Renal cortical epithelial cell (primary cell): ENCODE measurements at regions not wholly inside any gene's neighbourhood (a gene's known extent, or its start where the extent isn't known, plus 50 kb on each side); places are given as distances from the start of the nearest gene placed in this dataset.

Source experiments
- DNase-seq: peaks from one replicate; pipeline ENCODE4 v3.0.0-alpha.2; 2011; ENCODE audit warnings: low read depth

DNA sequence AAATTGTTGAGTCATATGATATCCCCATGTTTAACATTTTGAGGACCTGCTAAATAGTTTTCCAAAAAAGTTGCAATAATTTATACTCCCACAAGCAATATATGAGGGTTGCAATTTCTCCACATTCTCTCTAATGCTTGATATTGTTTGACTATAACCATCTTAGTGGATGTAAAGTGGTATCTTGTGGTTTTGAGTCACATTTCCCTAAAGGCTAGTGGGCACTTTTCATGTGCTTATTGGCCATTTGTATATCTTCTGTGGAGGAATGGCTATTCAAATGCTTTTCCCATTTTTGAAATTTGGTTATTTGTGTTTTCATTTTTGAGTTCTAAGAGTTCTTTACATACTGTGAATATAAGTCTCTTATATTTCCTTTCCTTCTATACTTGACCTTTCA lies 82.7 kb downstream of the SCG2 start:
- DNase-seq, result no peak

DNA sequence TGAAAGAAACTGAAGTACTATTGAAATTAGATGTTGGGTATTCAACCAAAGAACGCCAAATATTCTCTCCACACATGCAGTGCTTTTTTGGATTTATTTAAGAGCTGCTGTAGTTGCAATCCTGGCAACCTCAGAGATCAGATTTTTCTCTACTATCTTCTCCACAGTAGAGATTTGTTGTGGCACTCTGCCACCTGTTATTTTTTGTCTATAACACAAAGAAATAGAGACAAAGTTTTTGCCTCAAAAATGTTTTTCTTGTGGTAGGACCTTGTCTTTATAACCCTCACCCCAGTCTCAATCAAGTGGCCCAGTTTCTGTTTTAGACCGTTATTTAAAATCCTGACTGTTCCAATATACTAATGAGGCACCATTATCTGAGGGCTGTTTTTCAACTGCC lies 79.4 kb downstream of the SCG2 start:
- no peak for DNase-seq

DNA sequence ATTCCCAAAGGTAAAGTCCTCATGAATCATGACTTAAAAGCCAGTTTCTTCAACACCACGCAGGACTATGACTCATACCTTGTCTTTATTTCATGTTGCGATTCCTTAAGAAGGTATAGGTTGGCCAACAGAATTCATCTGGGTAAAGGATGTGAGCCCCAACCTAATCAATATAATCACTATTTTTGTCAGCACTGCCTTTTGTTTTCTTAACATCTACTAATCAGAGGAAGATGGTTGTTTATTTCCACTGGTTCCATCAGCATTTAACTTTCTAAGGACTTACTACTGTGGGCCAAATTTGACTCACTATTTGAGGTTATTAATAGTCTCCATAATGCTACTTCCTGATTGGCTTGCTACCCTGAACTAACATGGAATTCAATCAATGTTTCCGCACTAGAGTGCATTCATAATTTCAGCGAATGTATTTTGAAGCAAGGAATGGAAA lies 78.6 kb downstream of the SCG2 start:
- DNase-seq, result peak; percentile 69

DNA sequence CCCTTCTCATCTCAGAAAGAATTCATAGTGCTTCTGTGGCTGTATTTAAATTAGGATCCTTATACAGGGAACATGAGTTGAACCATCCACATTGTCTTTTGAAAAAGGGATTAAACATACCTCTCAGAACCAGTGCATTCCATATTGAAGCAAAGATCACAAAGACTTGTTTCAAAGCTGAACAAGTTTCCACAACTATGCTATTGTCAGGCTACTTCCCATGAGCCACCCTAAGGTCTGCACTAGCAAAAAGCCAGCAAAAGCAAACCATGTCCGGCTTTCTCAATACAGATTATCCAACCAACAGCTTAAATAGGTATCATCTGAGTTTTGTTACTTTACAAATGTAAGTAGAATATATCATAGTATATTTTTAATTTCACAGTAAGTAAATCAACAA lies 78.1 kb downstream of the SCG2 start:
- no peak for DNase-seq

DNA sequence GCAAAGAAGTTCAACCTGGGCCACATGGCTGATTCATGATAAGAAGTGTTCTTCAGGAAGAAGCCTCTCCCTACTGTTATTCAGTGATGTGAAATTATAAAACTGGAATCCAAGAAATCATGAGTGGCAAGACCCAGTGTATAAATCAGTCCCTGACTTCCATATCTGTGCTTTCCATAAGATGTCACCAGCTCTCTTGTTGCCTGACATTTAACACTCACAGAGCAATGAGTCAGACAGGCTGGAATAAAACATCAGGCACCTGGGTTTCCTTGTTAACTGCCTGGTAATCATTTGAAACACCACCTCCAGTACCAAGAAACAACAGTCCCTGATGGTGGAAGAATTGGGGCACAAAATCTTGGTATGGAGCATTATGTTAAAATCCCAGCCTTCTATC lies 76.1 kb downstream of the SCG2 start:
- peak; percentile 82 for DNase-seq

DNA sequence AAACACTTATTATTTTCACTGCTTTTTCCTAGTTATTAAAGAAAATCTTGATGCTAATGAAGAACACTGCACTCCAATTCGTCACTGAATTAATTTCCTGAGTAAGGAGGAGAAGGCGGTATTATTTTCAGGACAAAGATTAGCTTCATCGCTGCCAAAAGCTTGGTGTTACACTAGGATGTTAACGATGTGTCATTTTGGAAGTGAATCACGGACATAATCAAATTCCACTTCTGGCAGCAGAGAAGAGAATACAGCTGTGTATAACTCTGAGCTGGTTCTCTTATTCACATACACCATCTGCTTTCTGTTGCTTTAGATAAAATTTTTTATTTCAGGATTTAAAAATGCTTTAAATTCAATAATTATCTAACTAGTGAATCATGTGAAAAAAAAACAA lies 74.1 kb downstream of the SCG2 start:
- no peak for DNase-seq

DNA sequence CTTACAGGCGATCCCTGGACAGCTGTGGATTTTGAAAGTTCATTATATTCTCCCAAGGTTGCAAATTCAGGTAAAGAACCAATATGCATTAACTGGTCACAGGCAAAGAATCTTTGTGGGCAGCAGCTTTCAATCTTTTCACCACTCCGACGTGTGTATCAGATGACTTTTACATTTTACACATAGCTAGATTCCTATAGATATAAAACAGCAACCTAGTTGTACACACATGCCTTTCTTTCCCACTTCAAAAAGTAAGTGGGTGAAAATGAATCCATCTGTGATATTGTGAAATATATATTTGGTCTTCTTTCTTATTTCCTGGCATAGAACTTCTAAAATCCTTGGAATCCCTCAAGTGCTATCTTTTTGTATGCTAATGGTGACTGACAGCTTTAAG lies 72.5 kb downstream of the SCG2 start:
- no peak for DNase-seq

DNA sequence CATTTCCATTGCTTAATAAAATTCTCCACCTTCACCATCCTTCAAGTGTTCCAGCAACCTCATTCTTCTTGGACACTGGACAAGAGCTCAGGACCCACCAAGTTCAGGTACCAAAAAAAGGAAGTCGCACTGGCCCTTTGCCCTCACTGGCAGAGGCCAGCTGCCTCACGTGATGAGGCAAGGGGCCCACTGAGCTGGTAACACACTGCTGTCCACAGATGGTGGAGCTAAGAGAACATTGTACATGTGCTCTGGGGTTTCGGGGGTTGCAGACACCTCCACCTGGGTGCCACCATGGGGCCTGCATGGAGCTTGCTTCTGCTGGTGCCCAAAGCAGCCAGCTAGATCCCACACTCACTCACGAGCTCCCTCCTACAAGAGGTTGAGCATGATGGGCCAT lies 71.3 kb downstream of the SCG2 start:
- no peak for DNase-seq

DNA sequence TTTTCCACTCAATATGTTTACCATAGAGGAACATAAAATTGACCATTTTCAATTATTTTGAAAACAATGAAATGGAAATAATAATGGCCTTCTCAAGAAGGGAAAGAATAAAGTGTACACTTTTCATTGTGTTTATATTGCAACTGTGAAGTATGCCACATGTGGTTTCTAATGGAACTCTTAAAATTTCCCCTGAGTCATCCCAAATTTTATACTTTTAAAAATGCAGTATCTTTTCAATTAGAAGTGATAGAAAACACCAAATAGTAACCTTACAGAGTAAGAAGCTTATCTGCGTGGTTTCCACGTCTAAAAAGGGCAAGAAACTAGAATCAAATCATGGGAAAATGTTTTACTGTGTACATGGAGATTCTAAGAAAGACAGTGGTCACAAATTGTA lies 70.0 kb downstream of the SCG2 start:
- no peak for DNase-seq

DNA sequence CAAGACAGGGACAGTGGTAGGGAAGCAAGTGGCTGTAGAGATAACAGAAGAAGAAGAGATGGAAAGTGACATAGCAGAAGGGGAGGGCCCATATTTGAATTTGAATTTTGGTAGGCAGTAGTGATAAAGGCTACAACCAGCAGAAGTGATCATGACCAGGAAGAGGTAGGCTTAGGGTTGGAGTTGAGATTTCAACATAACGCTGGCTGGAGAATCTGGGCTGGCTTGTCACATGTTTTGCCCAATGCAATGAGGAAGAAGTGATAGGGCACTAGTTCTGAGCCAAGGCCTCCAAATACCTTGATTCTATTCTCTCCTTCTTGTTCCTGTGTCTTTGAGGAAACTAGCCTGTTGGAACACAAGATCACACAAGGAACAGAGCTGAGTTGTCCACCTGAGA lies 69.4 kb downstream of the SCG2 start:
- no peak for DNase-seq

DNA sequence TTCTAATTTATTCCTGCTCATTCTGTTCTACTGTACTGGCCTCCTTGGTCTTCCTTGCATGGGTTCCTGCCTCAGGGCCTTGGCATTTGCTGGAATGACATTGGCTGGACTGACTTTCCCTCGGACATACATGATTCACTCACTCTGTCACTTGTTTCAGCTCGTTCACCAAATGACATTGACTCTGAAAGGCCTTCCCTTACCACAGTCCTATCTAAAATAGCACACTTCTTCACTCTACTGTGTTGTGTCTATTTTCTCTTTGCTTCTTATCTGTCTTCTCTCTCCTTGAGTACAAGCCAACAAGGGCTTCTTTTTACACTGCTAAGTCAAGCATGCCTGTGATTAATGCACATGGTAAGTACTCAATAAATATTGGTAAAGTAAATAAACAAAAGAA lies 65.6 kb downstream of the SCG2 start:
- no peak for DNase-seq

DNA sequence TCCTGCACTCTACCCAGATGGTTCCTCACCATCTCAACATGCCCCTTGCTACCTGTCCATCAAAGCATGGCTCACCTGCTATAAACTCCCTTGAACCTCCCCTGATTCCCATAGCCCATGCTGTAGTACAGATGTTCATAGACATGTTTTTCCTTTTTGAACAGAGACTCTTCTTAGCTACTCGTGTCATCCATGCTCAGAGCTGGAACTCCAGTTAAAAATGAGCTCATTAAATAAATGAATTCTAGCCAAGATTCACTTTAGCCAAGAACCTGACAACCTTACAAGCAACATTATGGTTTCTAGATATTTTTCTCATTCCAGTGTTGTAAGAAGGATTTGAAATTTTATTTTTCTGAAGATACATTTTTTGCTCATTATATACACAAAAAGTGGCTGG lies 65.0 kb downstream of the SCG2 start:
- no peak for DNase-seq

DNA sequence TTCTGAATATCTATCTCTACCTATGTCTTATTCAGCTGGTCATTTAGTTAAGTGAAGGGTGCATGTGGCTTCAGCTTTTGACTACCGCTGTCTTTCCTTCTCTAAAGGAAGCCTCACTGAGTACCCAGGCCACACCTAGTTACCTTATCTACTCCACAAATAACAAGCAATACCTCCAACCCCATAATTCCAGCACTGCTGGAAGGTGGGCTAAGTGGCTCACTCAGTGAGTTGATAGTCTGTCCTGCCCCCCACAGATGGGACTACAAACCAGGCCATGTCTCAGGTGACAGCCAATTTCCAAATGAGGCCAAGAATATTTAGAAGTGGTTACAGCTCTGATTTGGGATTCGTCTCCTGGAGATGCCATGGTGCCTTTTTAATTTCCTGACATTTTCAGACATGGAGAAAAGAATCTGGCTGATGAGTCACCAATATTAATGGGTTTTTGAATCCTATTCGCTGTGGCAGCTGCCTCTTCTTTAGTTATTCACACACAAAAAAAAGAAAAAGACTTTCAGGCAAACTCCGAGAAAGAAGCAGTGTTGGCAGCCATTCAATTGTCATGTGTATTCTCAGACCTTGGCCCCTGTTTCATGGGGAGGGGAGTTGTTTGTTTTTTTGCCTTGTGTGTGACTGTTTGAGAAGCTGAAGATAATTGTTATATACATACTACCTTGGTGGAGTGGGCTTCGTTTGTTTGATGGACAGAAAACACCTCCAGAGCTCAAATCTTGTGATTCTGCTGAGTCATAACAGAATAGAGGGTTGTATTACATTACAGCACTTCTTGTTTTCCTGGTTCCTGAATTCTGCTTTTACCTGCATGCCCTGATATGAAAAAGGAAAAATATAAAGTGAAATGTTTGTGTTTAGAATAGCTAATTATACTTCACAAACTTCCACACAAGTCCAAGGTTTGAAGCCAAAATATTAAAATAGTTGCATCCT lies 64.2 kb downstream of the SCG2 start:
- DNase-seq, result peak; percentile 69

DNA sequence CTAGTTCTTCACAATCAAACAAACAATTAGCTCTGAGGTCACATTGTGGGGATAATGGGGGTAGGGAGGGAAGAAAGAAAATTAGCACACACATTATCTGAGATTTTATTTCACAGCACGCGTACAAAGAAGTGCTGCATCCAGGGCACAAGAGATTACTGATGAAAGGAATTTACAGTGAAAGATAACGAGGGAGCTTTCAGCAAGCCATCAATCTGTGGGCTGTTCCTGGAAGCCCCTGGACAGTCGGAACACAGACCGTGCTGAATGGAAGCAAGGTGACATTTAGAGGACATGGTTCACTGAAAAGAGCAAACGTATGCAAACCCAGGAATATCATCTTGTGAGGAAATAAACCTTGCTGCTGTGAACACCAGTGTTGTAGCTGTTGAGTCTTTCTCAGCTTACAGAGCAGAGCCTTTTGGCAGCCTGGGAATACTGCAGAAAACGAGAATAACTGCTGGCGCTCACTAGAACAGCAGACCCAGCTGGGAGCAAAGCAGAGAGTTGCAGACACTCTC lies 63.2 kb downstream of the SCG2 start:
- no peak for DNase-seq

DNA sequence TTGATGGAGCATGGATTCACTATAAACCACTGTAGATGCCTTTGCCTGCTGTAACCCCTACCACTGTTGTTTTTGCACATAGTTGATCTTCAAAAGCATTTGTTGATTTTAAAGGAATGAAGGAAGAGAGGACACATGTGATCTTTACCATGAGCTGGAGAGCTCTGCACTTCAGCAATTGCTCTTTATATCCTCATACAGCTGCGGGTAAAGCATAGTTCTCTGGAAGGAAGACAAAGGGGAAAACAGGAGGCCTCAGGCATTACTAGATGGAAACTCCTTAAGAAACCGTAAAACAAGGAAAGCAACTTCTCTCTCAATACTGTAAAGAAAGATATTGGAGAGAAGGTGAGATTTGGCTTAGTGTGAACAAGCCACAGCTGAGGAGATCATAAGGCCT lies 60.6 kb downstream of the SCG2 start:
- DNase-seq, result no peak

DNA sequence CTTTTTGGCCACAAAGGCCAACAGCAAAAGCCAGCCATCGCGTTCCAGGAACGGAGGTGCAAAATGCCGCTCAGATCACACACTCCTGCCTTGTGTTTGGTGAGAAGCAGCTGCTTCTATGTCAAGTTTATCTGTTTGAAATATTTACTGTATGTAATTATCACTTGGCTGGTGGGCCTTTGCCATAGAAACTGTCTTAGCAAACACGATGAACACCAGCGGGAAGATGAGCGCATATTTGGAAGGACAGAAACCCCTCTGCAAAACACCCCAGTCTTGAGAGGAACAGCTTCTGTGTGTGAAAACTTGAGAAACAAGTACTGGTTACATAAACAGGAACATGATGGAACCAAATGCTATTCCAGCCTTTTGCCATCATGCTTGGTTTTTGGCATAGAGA lies 59.7 kb downstream of the SCG2 start:
- DNase-seq, result no peak

DNA sequence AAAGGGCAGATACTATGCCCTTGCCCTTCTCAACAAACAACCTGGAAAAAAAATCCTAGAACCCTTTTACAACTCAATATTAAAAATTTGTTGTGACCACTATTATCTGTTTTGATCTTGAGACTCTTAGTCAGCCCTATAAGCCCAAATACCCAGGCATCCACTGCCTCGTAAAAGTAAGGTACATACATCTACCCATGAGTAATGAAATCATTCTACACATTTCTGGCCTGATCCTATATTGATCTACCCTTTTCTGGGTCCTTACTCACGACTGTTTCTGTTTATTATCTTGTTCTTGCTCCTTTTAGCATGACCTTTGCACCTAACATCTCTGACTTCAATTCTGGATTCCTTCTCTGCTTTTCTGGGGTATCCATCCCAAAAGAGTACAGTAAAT lies 56.8 kb downstream of the SCG2 start:
- no peak for DNase-seq

DNA sequence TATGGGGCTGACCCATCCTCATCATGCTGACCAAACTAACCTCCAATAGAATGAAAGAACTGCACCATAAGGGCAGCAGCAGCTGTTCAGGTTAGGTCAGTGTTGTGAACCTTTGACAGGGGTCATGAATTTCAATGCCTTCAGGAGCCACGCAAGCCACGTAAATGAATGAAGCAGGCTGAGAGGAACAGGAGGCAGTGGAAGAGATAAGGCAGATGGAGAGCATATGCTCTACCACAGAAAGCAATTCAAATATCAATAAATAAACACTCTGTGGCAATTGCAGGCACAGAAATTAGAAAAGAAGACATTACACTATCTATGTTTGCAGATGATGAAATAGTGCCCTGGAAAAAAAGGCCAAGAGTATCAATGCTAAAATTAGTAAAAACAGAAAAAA lies 56.3 kb downstream of the SCG2 start:
- no peak for DNase-seq
